Tibial nerve (tissue), 4 donors: ENCODE measurements at regions not wholly inside any gene's neighbourhood (a gene's known extent, or its start where the extent isn't known, plus 50 kb on each side); places are given as distances from the start of the nearest gene placed in this dataset.

Experiments used
- DNase-seq, 2 donors: peaks; one replicate each; pipeline ENCODE4 v3.0.0-alpha.2; 2019; ENCODE audit warnings: low spot score in 2 of 2
- H3K27ac ChIP-seq, 4 donors: fragments of 200-600 bp; sonication (generic) in 3 of 4; one replicate each; pipeline ENCODE4 v1.5.1; 2017 to 2019; ENCODE audit warnings: mild to moderate bottlenecking in 1 of 4
- H3K27me3 ChIP-seq, 2 donors: fragments of 200-600 bp; sonication (generic) in 1 of 2; one replicate each; pipeline versions ENCODE4 v1.5.1 to v1.6.0; 2017 to 2019
- H3K36me3 ChIP-seq, 3 donors: fragments of 200-600 bp; sonication (generic); one replicate each; pipeline ENCODE4 v1.5.1; 2018 to 2019
- H3K4me1 ChIP-seq, 4 donors: fragments of 200-600 bp; sonication (generic) in 3 of 4; one replicate each; pipeline ENCODE4 v1.5.1; 2017 to 2019
- H3K4me3 ChIP-seq, 4 donors: fragments of 200-600 bp; sonication (generic) in 3 of 4; one replicate each; pipeline ENCODE4 v1.5.1; 2017 to 2019; ENCODE audit warnings: mild to moderate bottlenecking in 1 of 4, moderate library complexity in 1 of 4
- H3K9me3 ChIP-seq, 4 donors: fragments of 200-600 bp; sonication (generic) in 3 of 4; one replicate each; pipeline ENCODE4 v1.5.1; 2017 to 2019
- CTCF ChIP-seq, 5 experiments: fragments of 200-600 bp in 3 of 5; fragments of 450-650 bp in 2 of 5; sonication (generic) in 3 of 5; IDR thresholded peaks; one replicate each; pipeline ENCODE4 v1.5.1; 2016 to 2019; ENCODE audit warnings: antibody characterized with exemption in 5 of 5, mild to moderate bottlenecking in 3 of 5, moderate library complexity in 2 of 5
- EP300 ChIP-seq, 2 donors: sonication (generic); formaldehyde crosslinking; IDR thresholded peaks; one replicate each; pipeline ENCODE4 v1.6.1; 2017; ENCODE audit warnings: antibody characterized with exemption in 2 of 2, mild to moderate bottlenecking in 1 of 2
- POLR2A ChIP-seq, 2 donors: fragments of 450-650 bp; IDR thresholded peaks; one replicate each; pipeline ENCODE4 v1.6.1; 2017; ENCODE audit warnings: antibody characterized with exemption in 2 of 2, mild to moderate bottlenecking in 2 of 2, moderate library complexity in 2 of 2
- WGBS, 2 donors: methylation state at CpG; one replicate each; pipeline ENCODE4 v1.1.5; 2018; 5-methylcytosine and 5-hydroxymethylcytosine counted together

- WGBS, 2 donors, result 33 to 43% methylated on average over 4 of the region's 4 CpGs
- H3K9me3 ChIP-seq, result no peaks in the 10 kb centered on the region
- no peaks in the 10 kb centered on the region for H3K36me3 ChIP-seq
- peak in 1 of 2 donors; percentile 12 for DNase-seq
- no peak overlapping the region for H3K4me3 ChIP-seq
- no peaks in the 10 kb centered on the region for H3K27me3 ChIP-seq
- TF ChIP-seq EP300 (IDR thresholded peaks at IDR 0.05) (no peak), POLR2A (IDR thresholded peaks at IDR 0.05) (no peak), CTCF (IDR thresholded peaks at IDR 0.05) (no peak)
- H3K4me1 ChIP-seq, result no peaks in the 10 kb centered on the region
- H3K27ac ChIP-seq, result no peak overlapping the region
These were observed 418.6 kb downstream of the FAM181B start for GRCh38 chr11:82315093-82315492.

GRCh38 chr11:82308979-82309378 lies 424.7 kb downstream of the FAM181B start:
- no peaks in the 10 kb centered on the region for H3K27me3 ChIP-seq
- H3K36me3 ChIP-seq, result no peaks in the 10 kb centered on the region
- WGBS, 2 donors, result 41 to 46% methylated on average over 2 of the region's 2 CpGs
- DNase-seq, result no peak
- H3K4me1 ChIP-seq, result no peaks in the 10 kb centered on the region
- H3K4me3 ChIP-seq, result no peak overlapping the region
- no peaks in the 10 kb centered on the region for H3K9me3 ChIP-seq
- H3K27ac ChIP-seq, result no peak overlapping the region
- no peak for TF ChIP-seq POLR2A (IDR thresholded peaks at IDR 0.05)
- no peak for TF ChIP-seq CTCF (IDR thresholded peaks at IDR 0.05)
- TF ChIP-seq EP300 (IDR thresholded peaks at IDR 0.05), result no peak

- Histone ChIP-seq H3K27me3 (no peaks in the 10 kb centered on the region), H3K4me3 (no peak overlapping the region), H3K9me3 (no peaks in the 10 kb centered on the region), H3K4me1 (no peaks in the 10 kb centered on the region), H3K36me3 (no peaks in the 10 kb centered on the region), H3K27ac (no peak overlapping the region)
- no peak for DNase-seq
- TF ChIP-seq CTCF (IDR thresholded peaks at IDR 0.05) (no peak), EP300 (IDR thresholded peaks at IDR 0.05) (no peak), POLR2A (IDR thresholded peaks at IDR 0.05) (no peak)
- WGBS, 2 donors, result 41 to 50% methylated on average over 1 of the region's 1 CpG
These were observed 428.5 kb downstream of the FAM181B start for GRCh38 chr11:82305123-82305522.

GRCh38 chr11:82303671-82304070 lies 430.0 kb downstream of the FAM181B start:
- H3K4me1 ChIP-seq, result no peaks in the 10 kb centered on the region
- no peak for TF ChIP-seq EP300 (IDR thresholded peaks at IDR 0.05)
- TF ChIP-seq CTCF (IDR thresholded peaks at IDR 0.05), result no peak
- no peaks in the 10 kb centered on the region for H3K27me3 ChIP-seq
- no peak for DNase-seq
- no peak overlapping the region for H3K4me3 ChIP-seq
- no peaks in the 10 kb centered on the region for H3K36me3 ChIP-seq
- H3K9me3 ChIP-seq, result no peaks in the 10 kb centered on the region
- H3K27ac ChIP-seq, result no peak overlapping the region

- Histone ChIP-seq H3K4me1 (no peaks in the 10 kb centered on the region), H3K27ac (no peak overlapping the region), H3K36me3 (no peaks in the 10 kb centered on the region), H3K27me3 (no peaks in the 10 kb centered on the region), H3K9me3 (no peaks in the 10 kb centered on the region), H3K4me3 (no peak overlapping the region)
- TF ChIP-seq EP300 (IDR thresholded peaks at IDR 0.05), result no peak
- no peak for TF ChIP-seq POLR2A (IDR thresholded peaks at IDR 0.05)
- TF ChIP-seq CTCF (IDR thresholded peaks at IDR 0.05), result no peak
- 54 to 63% methylated on average over 2 of the region's 2 CpGs for WGBS, 2 donors
- DNase-seq, result no peak
These were observed 445.2 kb downstream of the FAM181B start for GRCh38 chr11:82288471-82288870.
